ENCODE measurements at regions not wholly inside any gene's neighbourhood (a gene's known extent, or its start where the extent isn't known, plus 50 kb on each side); places are given as distances from the start of the nearest gene placed in this dataset.
A peak's percentile ranks its signal among the peaks of the same experiment; 100 is the strongest.

- no peak overlapping the region; the same call in 1 of the 2 replicates for H2AK5ac ChIP-seq (ENCODE audit: low read depth, low read length)
- no peaks in the 10 kb centered on the region for H3K36me3 ChIP-seq (ENCODE audit: control insufficient read depth, insufficient read depth, low read length)
- H3K23ac ChIP-seq (ENCODE audit: low read depth, low read length), result no peak overlapping the region
- H3K56ac ChIP-seq (ENCODE audit: extremely low read depth, insufficient read depth, low read length), result no peak overlapping the region
- no peaks in the 10 kb centered on the region for H3K79me1 ChIP-seq (ENCODE audit: low read depth in 1 of 2, low read length in 2 of 2)
- no peak overlapping the region for H3K4me2 ChIP-seq (ENCODE audit: low read depth, low read length)
- no peak overlapping the region for H2BK15ac ChIP-seq (ENCODE audit: low read depth, low read length)
- no peak overlapping the region for H4K8ac ChIP-seq (ENCODE audit: low read depth in 2 of 2, low read length in 2 of 2)
- no CpG with 5 or more reads among the region's 1 CpG for WGBS, 2 experiments (ENCODE audit: extremely low coverage in 2 of 2, insufficient read length in 1 of 2)
- H2AK9ac ChIP-seq (replicated peaks; ENCODE audit: low read depth, low read length, poor library complexity), result no peak overlapping the region
- dilution Hi-C loops (cut with HindIII; ENCODE audit: low sequenced_read_pairs, unreplicated experiment) (no loop called here), intact Hi-C loops (cut with micrococcal nuclease) (no loop called here), in situ Hi-C loops (cut with MboI; ENCODE audit: low sequenced_read_pairs) (no loop called here)
- 0 out of 2 replicates have a peak, but pooled peaks cover 4% of the 10 kb centered on the region for H3K9me1 ChIP-seq (ENCODE audit: insufficient read depth, low read length)
- peak; percentile 69 for DNase-seq
- H4K20me1 ChIP-seq (ENCODE audit: insufficient read depth, low read length), result no peaks in the 10 kb centered on the region
- no peak overlapping the region for H4K91ac ChIP-seq (ENCODE audit: insufficient read depth, low read depth, low read length)
- H2BK120ac ChIP-seq (ENCODE audit: low read depth, low read length), result no peak overlapping the region
- H2AFZ ChIP-seq (replicated peaks; ENCODE audit: low read length, poor library complexity), result no peak overlapping the region
- H4K5ac ChIP-seq (ENCODE audit: low read depth, low read length), result no peak overlapping the region
- H3K14ac ChIP-seq (replicated peaks; ENCODE audit: low read depth, low read length), result no peak overlapping the region
- H3K9me3 ChIP-seq (ENCODE audit: control insufficient read depth, insufficient read depth, low read length), result peaks cover 1% of the 10 kb centered on the region; the same call in 1 of the 2 replicates
- no peak overlapping the region for H3K4me3 ChIP-seq (ENCODE audit: insufficient read depth, low read depth, low read length)
- H3K4me1 ChIP-seq (ENCODE audit: control insufficient read depth, insufficient read depth, low read length), result peaks cover 4% of the 10 kb centered on the region
- POLR2A ChIA-PET (ENCODE audit: unreplicated experiment), result no interaction called here
- no peaks in the 10 kb centered on the region for H3K27me3 ChIP-seq (ENCODE audit: control insufficient read depth, insufficient read depth, low read length)
- H3K4ac ChIP-seq (ENCODE audit: low read depth, low read length), result no peak overlapping the region
- H3K9ac ChIP-seq (ENCODE audit: low read depth, low read length), result no peak overlapping the region
- no peak overlapping the region for H2BK20ac ChIP-seq (ENCODE audit: low read depth, low read length)
- H2BK5ac ChIP-seq (ENCODE audit: low read depth, low read length, poor library complexity, severe bottlenecking), result no peak overlapping the region
- ATAC-seq (ENCODE audit: low read depth), result peak; percentile 29
- H3K27ac ChIP-seq (ENCODE audit: insufficient read depth, low read length), result no peak overlapping the region
- TF ChIP-seq SMC3 (IDR thresholded peaks at IDR 0.05; ENCODE audit: low read depth, low read length), result no peak
- no peak for TF ChIP-seq NFE2L2 (IDR thresholded peaks at IDR 0.05; ENCODE audit: low read depth, low read length)
- peak; percentile 40; the same call in 1 of the 2 replicates for TF ChIP-seq BHLHE40 (IDR thresholded peaks at IDR 0.05; ENCODE audit: low read depth, low read length)
- no peak for TF ChIP-seq MXI1 (IDR thresholded peaks at IDR 0.05; ENCODE audit: borderline replicate concordance, low read depth, low read length)
- TF ChIP-seq CEBPB (IDR thresholded peaks at IDR 0.05; ENCODE audit: low read depth, low read length), result peak; percentile 98
- no peak for TF ChIP-seq RFX5 (IDR thresholded peaks at IDR 0.05; ENCODE audit: low read depth, low read length)
- TF ChIP-seq, protein P1, sequence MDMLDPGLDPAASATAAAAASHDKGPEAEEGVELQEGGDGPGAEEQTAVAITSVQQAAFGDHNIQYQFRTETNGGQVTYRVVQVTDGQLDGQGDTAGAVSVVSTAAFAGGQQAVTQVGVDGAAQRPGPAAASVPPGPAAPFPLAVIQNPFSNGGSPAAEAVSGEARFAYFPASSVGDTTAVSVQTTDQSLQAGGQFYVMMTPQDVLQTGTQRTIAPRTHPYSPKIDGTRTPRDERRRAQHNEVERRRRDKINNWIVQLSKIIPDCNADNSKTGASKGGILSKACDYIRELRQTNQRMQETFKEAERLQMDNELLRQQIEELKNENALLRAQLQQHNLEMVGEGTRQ (IDR thresholded peaks at IDR 0.05; ENCODE audit: low read depth, low read length), result no peak
- no peak for TF ChIP-seq MAZ (IDR thresholded peaks at IDR 0.05; ENCODE audit: borderline replicate concordance, low read depth, low read length)
- no peak for TF ChIP-seq POLR2A (IDR thresholded peaks at IDR 0.05; ENCODE audit: low read depth, low read length)
- TF ChIP-seq, protein P2, sequence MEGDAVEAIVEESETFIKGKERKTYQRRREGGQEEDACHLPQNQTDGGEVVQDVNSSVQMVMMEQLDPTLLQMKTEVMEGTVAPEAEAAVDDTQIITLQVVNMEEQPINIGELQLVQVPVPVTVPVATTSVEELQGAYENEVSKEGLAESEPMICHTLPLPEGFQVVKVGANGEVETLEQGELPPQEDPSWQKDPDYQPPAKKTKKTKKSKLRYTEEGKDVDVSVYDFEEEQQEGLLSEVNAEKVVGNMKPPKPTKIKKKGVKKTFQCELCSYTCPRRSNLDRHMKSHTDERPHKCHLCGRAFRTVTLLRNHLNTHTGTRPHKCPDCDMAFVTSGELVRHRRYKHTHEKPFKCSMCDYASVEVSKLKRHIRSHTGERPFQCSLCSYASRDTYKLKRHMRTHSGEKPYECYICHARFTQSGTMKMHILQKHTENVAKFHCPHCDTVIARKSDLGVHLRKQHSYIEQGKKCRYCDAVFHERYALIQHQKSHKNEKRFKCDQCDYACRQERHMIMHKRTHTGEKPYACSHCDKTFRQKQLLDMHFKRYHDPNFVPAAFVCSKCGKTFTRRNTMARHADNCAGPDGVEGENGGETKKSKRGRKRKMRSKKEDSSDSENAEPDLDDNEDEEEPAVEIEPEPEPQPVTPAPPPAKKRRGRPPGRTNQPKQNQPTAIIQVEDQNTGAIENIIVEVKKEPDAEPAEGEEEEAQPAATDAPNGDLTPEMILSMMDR (conservative IDR thresholded peaks at IDR 0.05; ENCODE audit: low read depth, low read length), result no peak
- no peak for TF ChIP-seq CHD1 (IDR thresholded peaks at IDR 0.05; ENCODE audit: low read depth, low read length)
- no peak for TF ChIP-seq ELK1 (IDR thresholded peaks at IDR 0.05; ENCODE audit: borderline replicate concordance, low read depth, low read length)
- 0 out of 2 replicates have a peak, but pooled peaks have one; percentile 7 for TF ChIP-seq FOS (IDR thresholded peaks at IDR 0.05; ENCODE audit: low read depth, low read length)
- TF ChIP-seq RAD21 (IDR thresholded peaks at IDR 0.05; ENCODE audit: low read length), result no peak
- no peak for TF ChIP-seq RCOR1 (IDR thresholded peaks at IDR 0.05; ENCODE audit: insufficient replicate concordance, low read length)
- CTCF ChIA-PET, result no interaction called here
- no peak overlapping the region for H3K18ac ChIP-seq (ENCODE audit: low read depth, low read length)
- no TSS peak for BruUV-seq (replicated peaks)
These were observed 73.5 kb upstream of the NGF start for GRCh38 chr1:115411371-115412063.

All from IMR-90 (cell line).